ENCODE measurements at regions not wholly inside any gene's neighbourhood (a gene's known extent, or its start where the extent isn't known, plus 50 kb on each side); places are given as distances from the start of the nearest gene placed in this dataset.

DNA sequence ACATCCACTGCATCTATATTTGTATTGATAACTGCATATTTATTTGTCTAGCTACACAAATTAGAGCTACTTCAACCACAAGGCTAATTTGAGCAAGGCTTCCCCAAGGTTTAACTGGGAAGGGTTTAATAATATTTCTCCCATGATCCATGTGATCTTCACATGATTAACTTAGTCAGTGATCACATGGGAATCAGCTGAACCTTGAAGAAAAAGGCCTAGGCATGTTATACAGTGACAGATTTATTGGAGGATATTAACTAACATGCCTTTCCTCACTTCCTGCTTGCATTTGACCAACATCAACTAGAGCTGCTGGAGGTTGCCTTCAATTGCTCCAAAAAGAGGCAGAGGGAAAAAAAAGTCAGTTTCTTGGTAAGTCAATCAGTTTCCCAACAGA lies 417.0 kb downstream of the HAO1 start:
- Mint-ChIP-seq H3K4me3 (ENCODE audit: low read depth) (no peak overlapping the region), H3K9me3 (peaks cover 19% of the 10 kb centered on the region), H3K27ac (no peak overlapping the region), H3K4me1 (ENCODE audit: low read depth) (no peaks in the 10 kb centered on the region), H3K36me3 (ENCODE audit: low read depth) (no peaks in the 10 kb centered on the region), H3K27me3 (ENCODE audit: low read depth) (no peaks in the 10 kb centered on the region)
- no peak for DNase-seq (ENCODE audit: low spot score)
- intact Hi-C loops (cut with micrococcal nuclease), result no loop called here

GRCh38 chr20:7540018-7540417 lies 400.2 kb downstream of the HAO1 start:
- H3K9me3 Mint-ChIP-seq, result peaks cover 37% of the 10 kb centered on the region

GRCh38 chr20:7540923-7541322 lies 399.3 kb downstream of the HAO1 start:
- Mint-ChIP-seq H3K36me3 (ENCODE audit: low read depth) (no peaks in the 10 kb centered on the region), H3K27ac (no peak overlapping the region), H3K9me3 (peaks cover 37% of the 10 kb centered on the region), H3K27me3 (ENCODE audit: low read depth) (no peaks in the 10 kb centered on the region), H3K4me1 (ENCODE audit: low read depth) (no peaks in the 10 kb centered on the region), H3K4me3 (ENCODE audit: low read depth) (no peak overlapping the region)
- intact Hi-C loops (cut with micrococcal nuclease), result no loop called here
- no peak for DNase-seq (ENCODE audit: low spot score)

More at GRCh38 chr20:7540018-7540417, 400.2 kb downstream of the HAO1 start:
- no peak for DNase-seq (ENCODE audit: low spot score)
- Mint-ChIP-seq H3K36me3 (ENCODE audit: low read depth) (no peaks in the 10 kb centered on the region), H3K27me3 (ENCODE audit: low read depth) (no peaks in the 10 kb centered on the region), H3K27ac (no peak overlapping the region), H3K4me1 (ENCODE audit: low read depth) (no peaks in the 10 kb centered on the region), H3K4me3 (ENCODE audit: low read depth) (no peak overlapping the region)
- intact Hi-C loops (cut with micrococcal nuclease), result no loop called here

- no peak overlapping the region for H3K4me3 Mint-ChIP-seq (ENCODE audit: low read depth)
- intact Hi-C loops (cut with micrococcal nuclease), result no loop called here
- H3K36me3 Mint-ChIP-seq (ENCODE audit: low read depth), result no peaks in the 10 kb centered on the region
These were observed 369.2 kb downstream of the HAO1 start for GRCh38 chr20:7571101-7571500.

DNA sequence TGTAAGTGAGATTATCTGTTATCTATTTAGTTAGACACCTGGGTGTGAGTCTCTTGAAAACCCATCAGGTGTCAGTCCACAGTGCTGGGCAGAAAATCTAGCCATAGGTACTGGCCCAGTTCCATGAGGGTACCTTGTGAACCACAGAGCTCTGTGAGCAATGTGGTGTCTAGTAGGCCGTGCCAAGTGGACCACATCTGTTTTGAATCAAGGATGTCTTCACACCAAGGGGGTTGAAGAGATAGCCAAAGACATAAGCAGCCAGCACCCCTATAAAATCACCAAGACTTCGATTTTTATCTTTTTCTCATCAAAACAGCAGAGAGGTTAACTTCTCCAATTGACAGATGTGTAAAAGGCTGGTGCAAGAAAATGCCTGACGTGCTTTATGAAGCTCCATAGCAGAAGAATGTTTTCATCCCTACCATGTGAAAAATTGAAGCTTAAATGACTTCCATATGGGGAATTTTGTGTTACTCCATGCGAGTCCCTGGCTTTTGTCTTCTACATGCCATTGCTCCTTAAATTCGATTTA lies 368.7 kb downstream of the HAO1 start:
- H3K36me3 Mint-ChIP-seq (ENCODE audit: low read depth), result no peaks in the 10 kb centered on the region

More at GRCh38 chr20:7571101-7571500, 369.2 kb downstream of the HAO1 start:
- no peak overlapping the region for H3K27ac Mint-ChIP-seq
- no peaks in the 10 kb centered on the region for H3K4me1 Mint-ChIP-seq (ENCODE audit: low read depth)
- H3K27me3 Mint-ChIP-seq (ENCODE audit: low read depth), result no peaks in the 10 kb centered on the region
- peaks cover 18% of the 10 kb centered on the region for H3K9me3 Mint-ChIP-seq
- DNase-seq (ENCODE audit: low spot score), result no peak

DNA sequence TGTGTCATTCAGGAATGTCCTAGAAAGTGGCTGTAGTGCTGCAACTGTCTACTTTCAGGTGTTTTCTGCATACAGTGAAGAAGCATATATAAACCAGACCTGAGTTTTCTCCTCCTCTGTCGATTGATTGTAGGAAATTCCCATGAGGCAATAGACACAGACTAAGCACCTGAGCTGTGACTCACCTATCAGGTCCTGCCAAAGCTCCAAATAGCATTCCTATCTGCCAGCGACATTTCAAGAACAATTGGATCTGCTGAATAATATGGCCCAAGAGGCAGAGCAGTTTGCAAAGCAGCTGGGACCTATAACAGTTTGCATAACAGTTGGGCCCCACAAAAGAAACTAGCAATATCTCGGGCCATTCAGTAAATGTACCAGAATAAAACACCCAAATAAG lies 360.4 kb downstream of the HAO1 start:
- H3K27ac Mint-ChIP-seq, result no peak overlapping the region
- H3K4me3 Mint-ChIP-seq (ENCODE audit: low read depth), result no peak overlapping the region
- H3K36me3 Mint-ChIP-seq (ENCODE audit: low read depth), result no peaks in the 10 kb centered on the region
- DNase-seq (ENCODE audit: low spot score), result no peak
- H3K9me3 Mint-ChIP-seq, result peaks cover 19% of the 10 kb centered on the region
- intact Hi-C loops (cut with micrococcal nuclease), result no loop called here
- no peaks in the 10 kb centered on the region for H3K27me3 Mint-ChIP-seq (ENCODE audit: low read depth)
- H3K4me1 Mint-ChIP-seq (ENCODE audit: low read depth), result no peaks in the 10 kb centered on the region

More for the DNA sequence above, 368.7 kb downstream of the HAO1 start:
- Mint-ChIP-seq H3K9me3 (peaks cover 20% of the 10 kb centered on the region), H3K4me1 (ENCODE audit: low read depth) (no peaks in the 10 kb centered on the region), H3K27me3 (ENCODE audit: low read depth) (no peaks in the 10 kb centered on the region), H3K4me3 (ENCODE audit: low read depth) (no peak overlapping the region), H3K27ac (no peak overlapping the region)
- no peak for DNase-seq (ENCODE audit: low spot score)
- intact Hi-C loops (cut with micrococcal nuclease), result no loop called here

DNA sequence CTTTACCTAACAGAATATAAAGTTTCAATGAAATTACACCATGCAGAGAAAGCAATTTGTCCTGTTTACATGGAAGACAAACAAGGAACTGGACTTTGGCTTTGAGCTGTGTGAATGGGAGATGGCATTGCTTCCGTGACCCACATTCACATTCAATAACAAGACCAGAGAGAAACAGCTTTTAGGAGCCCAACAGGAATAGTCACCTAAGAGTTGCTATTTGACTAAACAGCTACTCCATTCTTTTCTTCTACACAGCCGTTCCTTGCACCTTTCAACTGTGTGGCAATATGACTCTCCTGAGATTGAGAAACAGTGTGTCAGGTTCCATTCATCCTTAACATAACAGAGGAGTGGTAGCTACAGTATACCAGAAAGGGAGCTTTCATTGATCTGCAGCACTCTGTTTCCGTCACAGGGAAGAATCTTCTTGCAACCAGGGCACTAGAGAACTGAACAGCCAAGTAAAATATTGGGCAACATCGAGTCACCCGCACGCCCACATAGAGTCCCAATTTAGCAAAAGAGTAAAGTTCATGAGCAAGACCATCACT lies 355.1 kb downstream of the HAO1 start:
- intact Hi-C loops (cut with micrococcal nuclease), result no loop called here

DNA sequence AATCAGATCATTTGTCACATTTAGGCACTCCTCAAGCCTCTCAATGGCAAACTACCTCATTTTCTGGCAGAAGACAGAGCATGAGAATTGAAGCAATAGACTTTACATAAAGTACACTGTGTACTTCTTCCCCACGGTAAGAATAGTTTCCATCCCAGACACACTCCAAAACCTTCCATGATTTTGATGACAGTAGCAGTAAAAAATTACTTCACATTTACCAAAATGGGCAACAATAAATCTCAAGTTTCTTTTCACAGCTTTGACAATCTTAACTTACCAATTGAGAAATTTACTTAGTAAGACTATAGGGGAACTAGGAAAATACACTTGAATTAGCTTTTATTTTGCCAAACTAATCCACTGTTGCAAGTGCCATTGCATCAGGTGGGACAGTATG lies 353.8 kb downstream of the HAO1 start:
- Mint-ChIP-seq H3K36me3 (ENCODE audit: low read depth) (no peaks in the 10 kb centered on the region), H3K9me3 (peaks cover 10% of the 10 kb centered on the region), H3K27me3 (ENCODE audit: low read depth) (no peaks in the 10 kb centered on the region), H3K4me1 (ENCODE audit: low read depth) (no peaks in the 10 kb centered on the region), H3K4me3 (ENCODE audit: low read depth) (no peak overlapping the region), H3K27ac (no peak overlapping the region)
- no peak for DNase-seq (ENCODE audit: low spot score)
- intact Hi-C loops (cut with micrococcal nuclease), result no loop called here

More for the DNA sequence above, 355.1 kb downstream of the HAO1 start:
- no peak for DNase-seq (ENCODE audit: low spot score)
- Mint-ChIP-seq H3K36me3 (ENCODE audit: low read depth) (no peaks in the 10 kb centered on the region), H3K27ac (no peak overlapping the region), H3K4me1 (ENCODE audit: low read depth) (no peaks in the 10 kb centered on the region), H3K4me3 (ENCODE audit: low read depth) (no peak overlapping the region), H3K27me3 (ENCODE audit: low read depth) (no peaks in the 10 kb centered on the region), H3K9me3 (peaks cover 10% of the 10 kb centered on the region)

DNA sequence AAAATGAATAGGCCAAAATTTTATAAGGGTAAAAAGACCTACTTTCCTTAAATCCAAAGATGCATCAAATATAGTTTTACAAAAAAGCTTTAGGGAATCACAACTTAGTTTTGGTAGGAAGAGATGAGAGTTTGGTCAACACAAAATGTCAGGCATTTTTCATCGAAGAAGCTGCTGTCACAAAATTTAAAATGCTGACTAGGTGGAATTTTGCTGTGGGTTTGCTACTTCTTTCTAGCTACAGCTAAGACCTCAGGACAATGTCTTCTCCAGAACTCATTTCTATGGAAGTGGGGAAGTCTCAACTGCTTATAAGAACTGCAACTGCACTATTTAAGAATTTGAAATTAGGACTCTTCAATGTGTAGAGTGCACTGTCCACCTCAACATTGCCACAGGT lies 351.1 kb downstream of the HAO1 start:
- H3K27me3 Mint-ChIP-seq (ENCODE audit: low read depth), result no peaks in the 10 kb centered on the region
- no peaks in the 10 kb centered on the region for H3K36me3 Mint-ChIP-seq (ENCODE audit: low read depth)
- intact Hi-C loops (cut with micrococcal nuclease), result no loop called here
- no peak for DNase-seq (ENCODE audit: low spot score)
- no peak overlapping the region for H3K4me3 Mint-ChIP-seq (ENCODE audit: low read depth)
- H3K9me3 Mint-ChIP-seq, result peaks cover 10% of the 10 kb centered on the region
- H3K4me1 Mint-ChIP-seq (ENCODE audit: low read depth), result no peaks in the 10 kb centered on the region
- H3K27ac Mint-ChIP-seq, result no peak overlapping the region

DNA sequence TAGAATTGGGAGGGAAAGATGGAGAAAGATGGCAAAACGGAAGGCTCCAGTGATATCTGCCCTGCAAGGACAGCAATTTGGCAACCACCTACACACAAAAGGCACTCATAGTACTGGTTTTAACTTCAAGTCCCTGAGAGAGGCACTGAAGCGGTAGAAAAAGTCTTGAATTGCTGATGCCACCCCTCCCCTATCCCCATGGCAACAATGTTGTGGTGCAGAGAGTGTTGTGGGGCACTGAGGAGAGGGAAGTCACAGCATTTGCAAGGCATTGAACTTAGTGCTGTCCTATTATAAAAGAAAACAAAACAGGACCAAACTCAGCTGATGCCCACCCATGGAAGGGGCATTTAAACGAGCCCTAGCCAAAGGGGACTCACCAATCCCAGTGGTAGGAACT lies 343.7 kb downstream of the HAO1 start:
- DNase-seq (ENCODE audit: low spot score), result no peak
- Mint-ChIP-seq H3K27ac (no peak overlapping the region), H3K27me3 (ENCODE audit: low read depth) (no peaks in the 10 kb centered on the region), H3K4me3 (ENCODE audit: low read depth) (no peak overlapping the region), H3K9me3 (peaks cover 10% of the 10 kb centered on the region), H3K4me1 (ENCODE audit: low read depth) (no peaks in the 10 kb centered on the region), H3K36me3 (ENCODE audit: low read depth) (no peaks in the 10 kb centered on the region)
- intact Hi-C loops (cut with micrococcal nuclease), result no loop called here

DNA sequence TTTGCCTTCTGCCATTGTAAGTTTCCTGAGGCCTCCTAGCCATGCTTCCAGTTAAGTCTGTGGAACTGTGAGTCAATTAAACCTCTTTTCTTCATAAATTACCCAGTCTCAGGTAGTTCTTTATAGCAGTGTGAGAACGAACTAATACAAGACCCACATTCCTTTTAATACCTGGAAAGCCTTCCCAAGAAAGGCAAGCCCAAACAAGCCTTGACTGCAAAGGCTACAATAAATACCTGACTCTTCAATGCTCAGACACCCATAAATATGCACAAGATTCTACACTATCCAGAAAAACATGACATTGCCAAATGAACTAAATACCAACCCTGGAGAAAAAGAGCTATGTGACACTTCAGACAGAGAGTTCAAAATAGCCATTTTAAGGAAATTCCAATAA lies 338.8 kb downstream of the HAO1 start:
- Mint-ChIP-seq H3K36me3 (ENCODE audit: low read depth) (no peaks in the 10 kb centered on the region), H3K4me3 (ENCODE audit: low read depth) (no peak overlapping the region), H3K4me1 (ENCODE audit: low read depth) (no peaks in the 10 kb centered on the region), H3K27me3 (ENCODE audit: low read depth) (no peaks in the 10 kb centered on the region), H3K27ac (no peak overlapping the region), H3K9me3 (peaks cover 25% of the 10 kb centered on the region)
- no peak for DNase-seq (ENCODE audit: low spot score)
- intact Hi-C loops (cut with micrococcal nuclease), result no loop called here

DNA sequence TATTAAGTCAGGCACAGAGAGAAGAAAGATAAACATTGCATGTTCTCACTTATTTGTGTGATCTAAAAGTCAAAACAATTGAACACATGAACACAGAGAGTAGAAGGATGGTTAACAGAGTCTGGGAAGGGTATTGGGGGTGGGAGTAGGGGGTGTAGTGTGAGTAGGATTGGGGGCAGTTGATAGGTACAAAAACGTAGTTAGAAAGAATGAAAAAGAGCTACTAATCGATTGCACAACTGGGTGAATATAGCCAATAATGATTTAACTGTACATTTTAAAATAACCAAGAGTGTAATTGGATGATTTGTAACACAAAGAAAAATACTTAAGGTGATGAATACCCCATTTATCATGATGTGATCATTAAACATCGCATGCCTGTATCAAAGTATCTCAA lies 333.3 kb downstream of the HAO1 start:
- no peaks in the 10 kb centered on the region for H3K27me3 Mint-ChIP-seq (ENCODE audit: low read depth)
- intact Hi-C loops (cut with micrococcal nuclease), result no loop called here
- no peak overlapping the region for H3K4me3 Mint-ChIP-seq (ENCODE audit: low read depth)
- H3K27ac Mint-ChIP-seq, result no peak overlapping the region
- H3K4me1 Mint-ChIP-seq (ENCODE audit: low read depth), result no peaks in the 10 kb centered on the region
- no peaks in the 10 kb centered on the region for H3K36me3 Mint-ChIP-seq (ENCODE audit: low read depth)
- peaks cover 24% of the 10 kb centered on the region for H3K9me3 Mint-ChIP-seq
- no peak for DNase-seq (ENCODE audit: low spot score)

- intact Hi-C loops (cut with micrococcal nuclease), result no loop called here
- Mint-ChIP-seq H3K9me3 (peaks cover 28% of the 10 kb centered on the region), H3K27ac (no peak overlapping the region), H3K36me3 (ENCODE audit: low read depth) (no peaks in the 10 kb centered on the region), H3K27me3 (ENCODE audit: low read depth) (no peaks in the 10 kb centered on the region), H3K4me3 (ENCODE audit: low read depth) (no peak overlapping the region), H3K4me1 (ENCODE audit: low read depth) (no peaks in the 10 kb centered on the region)
- DNase-seq (ENCODE audit: low spot score), result no peak
These were observed 332.0 kb downstream of the HAO1 start for GRCh38 chr20:7608250-7608649.

DNA sequence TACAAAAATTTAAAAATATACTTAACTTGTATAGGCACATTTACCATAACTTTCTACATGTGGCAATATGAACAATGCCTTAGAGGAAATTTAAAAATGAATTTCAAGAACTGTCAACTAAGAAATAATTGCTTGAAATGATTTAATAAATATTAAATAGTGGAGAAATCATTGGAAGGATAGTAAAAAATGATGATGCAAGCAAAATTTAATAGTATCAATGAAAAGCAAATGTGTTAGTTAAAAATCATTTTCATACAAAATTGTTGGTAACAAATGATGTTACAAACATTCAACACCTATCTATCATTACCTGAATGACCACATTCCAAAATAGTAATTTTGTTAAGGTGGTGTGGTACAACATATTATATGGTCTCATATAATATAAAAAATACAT lies 331.0 kb downstream of the HAO1 start:
- Mint-ChIP-seq H3K27me3 (ENCODE audit: low read depth) (no peaks in the 10 kb centered on the region), H3K36me3 (ENCODE audit: low read depth) (no peaks in the 10 kb centered on the region), H3K4me1 (ENCODE audit: low read depth) (no peaks in the 10 kb centered on the region), H3K9me3 (peaks cover 24% of the 10 kb centered on the region), H3K27ac (no peak overlapping the region), H3K4me3 (ENCODE audit: low read depth) (no peak overlapping the region)
- intact Hi-C loops (cut with micrococcal nuclease), result no loop called here
- DNase-seq (ENCODE audit: low spot score), result no peak
